ENCODE measurements at regions not wholly inside any gene's neighbourhood (a gene's known extent, or its start where the extent isn't known, plus 50 kb on each side); places are given as distances from the start of the nearest gene placed in this dataset.
"Not testable (repeated sequence)": the region's sequence is repeated elsewhere in the genome, so short reads cannot be mapped to it uniquely, and the experiment has no call there.

DNA sequence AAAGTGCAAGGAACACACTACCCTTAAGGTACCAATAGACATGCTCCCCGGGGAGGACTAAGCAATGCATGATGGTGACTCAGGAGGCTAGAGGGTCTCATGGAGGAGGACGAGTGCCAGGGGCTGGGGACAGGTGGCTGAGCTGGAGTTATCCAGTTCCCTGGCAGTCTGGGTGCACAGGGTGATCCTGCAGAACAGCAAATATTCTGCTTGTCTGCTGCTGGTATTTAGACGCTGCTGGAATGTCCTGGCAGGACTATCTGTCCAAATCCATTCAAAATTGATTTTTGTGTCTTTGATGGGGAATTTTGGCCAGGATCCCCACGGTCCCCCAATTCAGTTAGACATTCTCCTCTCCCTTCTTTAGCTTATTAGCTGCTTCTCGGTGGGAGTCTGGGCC lies 138.7 kb downstream of the C12orf75 start:
- TF ChIP-seq, protein P1, sequence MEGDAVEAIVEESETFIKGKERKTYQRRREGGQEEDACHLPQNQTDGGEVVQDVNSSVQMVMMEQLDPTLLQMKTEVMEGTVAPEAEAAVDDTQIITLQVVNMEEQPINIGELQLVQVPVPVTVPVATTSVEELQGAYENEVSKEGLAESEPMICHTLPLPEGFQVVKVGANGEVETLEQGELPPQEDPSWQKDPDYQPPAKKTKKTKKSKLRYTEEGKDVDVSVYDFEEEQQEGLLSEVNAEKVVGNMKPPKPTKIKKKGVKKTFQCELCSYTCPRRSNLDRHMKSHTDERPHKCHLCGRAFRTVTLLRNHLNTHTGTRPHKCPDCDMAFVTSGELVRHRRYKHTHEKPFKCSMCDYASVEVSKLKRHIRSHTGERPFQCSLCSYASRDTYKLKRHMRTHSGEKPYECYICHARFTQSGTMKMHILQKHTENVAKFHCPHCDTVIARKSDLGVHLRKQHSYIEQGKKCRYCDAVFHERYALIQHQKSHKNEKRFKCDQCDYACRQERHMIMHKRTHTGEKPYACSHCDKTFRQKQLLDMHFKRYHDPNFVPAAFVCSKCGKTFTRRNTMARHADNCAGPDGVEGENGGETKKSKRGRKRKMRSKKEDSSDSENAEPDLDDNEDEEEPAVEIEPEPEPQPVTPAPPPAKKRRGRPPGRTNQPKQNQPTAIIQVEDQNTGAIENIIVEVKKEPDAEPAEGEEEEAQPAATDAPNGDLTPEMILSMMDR (IDR thresholded peaks at IDR 0.05; ENCODE audit: borderline replicate concordance, insufficient read depth, low read depth, low read length): no peak
- H3K4me3 ChIP-seq (ENCODE audit: low read depth, low read length): no peak overlapping the region

DNA sequence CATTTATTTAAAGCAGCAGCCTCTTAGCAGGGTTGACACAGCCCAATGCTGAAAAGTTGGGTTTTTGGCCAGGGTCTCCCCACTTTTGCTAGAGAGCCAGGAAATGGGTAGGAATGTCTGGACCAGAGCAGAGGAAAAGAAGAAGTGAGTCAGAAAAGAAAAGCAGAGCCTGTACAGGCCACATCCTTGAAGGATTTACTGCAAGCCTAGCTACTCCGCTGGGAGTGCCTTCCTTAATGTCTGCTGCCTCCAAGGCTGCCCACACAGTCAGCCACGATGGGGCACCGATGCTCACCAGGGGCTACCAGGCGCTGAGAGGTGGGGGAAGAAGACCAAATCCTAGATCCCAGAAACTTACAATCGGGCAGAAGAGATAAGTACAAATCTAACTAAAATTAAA lies 139.2 kb downstream of the C12orf75 start:
- TF ChIP-seq, protein P1 (IDR thresholded peaks at IDR 0.05; ENCODE audit: borderline replicate concordance, insufficient read depth, low read depth, low read length): no peak
- no peak overlapping the region for H3K4me3 ChIP-seq (ENCODE audit: low read depth, low read length)

DNA sequence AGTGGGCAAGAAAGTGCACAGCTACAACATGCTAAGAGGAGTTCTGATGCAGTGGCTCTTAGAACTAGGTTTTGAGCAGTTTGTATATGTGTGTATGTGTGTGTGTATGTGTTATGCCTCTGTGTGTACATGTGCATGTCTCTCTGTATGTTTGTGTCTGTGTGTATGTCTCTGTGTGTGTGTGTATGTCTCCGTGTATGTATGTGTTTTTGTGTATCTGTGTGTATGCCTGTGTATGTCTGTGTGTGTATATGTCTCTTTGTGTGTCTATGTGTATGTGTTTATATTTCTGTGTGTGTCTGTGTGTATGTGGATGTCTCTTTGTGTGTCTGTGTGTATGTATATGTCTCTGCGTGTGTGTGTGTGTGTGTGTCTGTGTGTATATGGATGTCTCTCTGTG lies 139.6 kb downstream of the C12orf75 start:
- TF ChIP-seq, protein P1 (IDR thresholded peaks at IDR 0.05; ENCODE audit: borderline replicate concordance, insufficient read depth, low read depth, low read length): no peak
- H3K4me3 ChIP-seq (ENCODE audit: low read depth, low read length): no peak overlapping the region

DNA sequence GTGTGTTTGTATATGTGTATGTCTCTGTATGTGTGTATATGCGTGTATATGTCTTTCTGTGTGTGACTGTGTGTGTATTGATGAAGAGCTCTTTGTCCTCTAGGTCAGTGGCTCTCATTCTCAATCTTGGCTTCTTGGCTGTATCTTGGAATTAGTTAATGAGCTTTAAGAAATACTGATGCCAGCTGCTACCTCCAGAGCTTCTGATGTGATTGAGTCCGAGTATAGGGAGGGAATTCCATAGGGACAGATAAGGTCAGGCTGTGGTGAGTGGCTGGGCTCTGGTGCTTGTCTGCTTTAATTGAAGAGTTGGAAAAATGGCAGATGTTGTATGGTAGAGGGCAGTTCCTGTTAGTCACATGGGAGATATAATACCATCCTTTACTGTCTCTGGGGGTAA lies 140.1 kb downstream of the C12orf75 start:
- TF ChIP-seq, protein P1 (IDR thresholded peaks at IDR 0.05; ENCODE audit: borderline replicate concordance, insufficient read depth, low read depth, low read length): no peak
- no peak overlapping the region for H3K4me3 ChIP-seq (ENCODE audit: low read depth, low read length)

DNA sequence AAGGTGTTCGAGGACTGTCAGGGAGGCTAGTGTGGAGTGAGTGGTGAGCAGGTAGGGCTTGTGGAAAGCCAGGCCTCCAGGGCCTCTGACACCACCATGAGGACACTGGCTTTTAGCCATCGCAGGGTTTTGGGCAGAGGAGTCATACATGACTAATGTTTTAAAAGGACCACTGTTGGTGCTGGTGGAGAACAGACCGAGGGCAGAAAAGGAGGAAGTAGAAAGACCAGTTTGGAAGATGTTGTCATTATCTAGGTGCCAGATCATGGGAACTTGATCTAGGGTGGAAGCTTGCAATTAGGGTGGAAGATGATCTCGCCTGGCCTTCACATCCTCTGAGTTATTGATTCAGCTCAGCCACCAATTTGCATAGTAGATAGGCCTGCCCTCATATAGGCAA lies 144.2 kb downstream of the C12orf75 start:
- no peak overlapping the region for H3K4me3 ChIP-seq (ENCODE audit: low read depth, low read length)
- TF ChIP-seq, protein P1 (IDR thresholded peaks at IDR 0.05; ENCODE audit: borderline replicate concordance, insufficient read depth, low read depth, low read length): no peak

DNA sequence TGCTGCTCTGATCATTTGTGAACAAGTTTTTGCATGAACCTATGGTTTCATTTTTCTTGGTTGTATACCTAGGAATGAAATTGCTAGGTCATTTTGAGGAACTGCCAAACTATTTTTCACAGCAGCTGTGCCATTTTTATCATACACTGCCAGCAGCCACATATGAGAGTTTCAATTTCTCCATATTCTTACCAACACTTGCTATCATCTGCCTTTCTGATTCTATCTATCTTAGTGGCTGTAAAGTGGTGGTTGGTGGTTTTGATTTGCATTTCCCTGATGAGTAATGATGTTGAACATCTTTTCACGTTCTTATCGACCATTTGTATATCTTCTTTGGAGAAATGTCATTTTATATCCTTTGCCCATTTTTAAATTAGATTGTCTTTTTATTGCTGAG lies 146.1 kb downstream of the C12orf75 start:
- TF ChIP-seq, protein P1 (IDR thresholded peaks at IDR 0.05; ENCODE audit: borderline replicate concordance, insufficient read depth, low read depth, low read length): no peak

DNA sequence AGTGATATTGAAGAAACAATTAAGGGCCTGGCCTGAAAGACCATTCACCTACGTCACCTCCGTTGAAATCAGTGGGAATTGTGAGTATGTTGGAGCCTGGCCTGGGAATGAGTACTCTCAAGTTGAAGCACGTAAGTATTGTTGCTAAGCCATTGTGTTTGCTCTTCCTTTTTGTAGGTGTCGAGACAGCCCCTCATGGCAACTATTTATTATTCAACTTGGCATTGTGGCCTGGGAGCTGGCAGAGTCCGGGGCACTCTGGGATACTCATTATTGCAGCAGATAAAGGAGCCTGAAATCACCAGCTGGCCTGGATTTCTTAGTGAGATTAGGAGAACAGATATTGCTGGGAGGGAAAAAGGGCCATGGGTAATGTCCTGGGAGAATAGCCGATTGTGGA lies 147.4 kb downstream of the C12orf75 start:
- no peak overlapping the region for H3K4me3 ChIP-seq (ENCODE audit: low read depth, low read length)
- TF ChIP-seq, protein P1 (IDR thresholded peaks at IDR 0.05; ENCODE audit: borderline replicate concordance, insufficient read depth, low read depth, low read length): no peak

More for the DNA sequence above, 146.1 kb downstream of the C12orf75 start:
- H3K4me3 ChIP-seq (ENCODE audit: low read depth, low read length): no peak overlapping the region

DNA sequence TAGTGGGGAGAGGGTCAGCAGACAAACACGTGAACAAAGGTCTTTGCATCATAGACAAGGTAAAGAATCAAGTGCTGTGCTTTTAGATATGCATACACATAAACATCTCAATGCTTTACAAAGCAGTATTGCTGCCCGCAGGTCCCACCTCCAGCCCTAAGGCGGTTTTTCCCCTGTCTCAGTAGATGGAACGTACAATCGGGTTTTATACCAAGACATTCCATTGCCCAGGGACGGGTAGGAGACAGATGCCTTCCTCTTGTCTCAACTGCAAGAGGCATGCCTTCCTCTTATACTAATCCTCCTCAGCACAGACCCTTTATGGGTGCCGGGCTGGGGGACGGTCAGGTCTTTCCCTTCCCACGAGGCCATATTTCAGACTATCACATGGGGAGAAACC lies 148.3 kb downstream of the C12orf75 start:
- H3K4me3 ChIP-seq (ENCODE audit: low read depth, low read length): not testable (repeated sequence)
